ENCODE measurements at regions not wholly inside any gene's neighbourhood (a gene's known extent, or its start where the extent isn't known, plus 50 kb on each side); places are given as distances from the start of the nearest gene placed in this dataset.

- Mint-ChIP-seq H3K4me1 (peaks cover 59% of the 10 kb centered on the region), H3K27me3 (ENCODE audit: low read depth, poor library complexity) (peaks cover 24% of the 10 kb centered on the region), H3K4me3 (peak overlapping the region; percentile 54), H3K9me3 (peaks cover 12% of the 10 kb centered on the region), H3K27ac (no peak overlapping the region), H3K36me3 (ENCODE audit: low read depth) (peaks cover 13% of the 10 kb centered on the region)
- no peak for TF ChIP-seq CTCF (IDR thresholded peaks at IDR 0.05)
- DNase-seq: no peak
Measured at GRCh38 chr16:85541619-85541979, 71.5 kb upstream of the GSE1 start.

DNA sequence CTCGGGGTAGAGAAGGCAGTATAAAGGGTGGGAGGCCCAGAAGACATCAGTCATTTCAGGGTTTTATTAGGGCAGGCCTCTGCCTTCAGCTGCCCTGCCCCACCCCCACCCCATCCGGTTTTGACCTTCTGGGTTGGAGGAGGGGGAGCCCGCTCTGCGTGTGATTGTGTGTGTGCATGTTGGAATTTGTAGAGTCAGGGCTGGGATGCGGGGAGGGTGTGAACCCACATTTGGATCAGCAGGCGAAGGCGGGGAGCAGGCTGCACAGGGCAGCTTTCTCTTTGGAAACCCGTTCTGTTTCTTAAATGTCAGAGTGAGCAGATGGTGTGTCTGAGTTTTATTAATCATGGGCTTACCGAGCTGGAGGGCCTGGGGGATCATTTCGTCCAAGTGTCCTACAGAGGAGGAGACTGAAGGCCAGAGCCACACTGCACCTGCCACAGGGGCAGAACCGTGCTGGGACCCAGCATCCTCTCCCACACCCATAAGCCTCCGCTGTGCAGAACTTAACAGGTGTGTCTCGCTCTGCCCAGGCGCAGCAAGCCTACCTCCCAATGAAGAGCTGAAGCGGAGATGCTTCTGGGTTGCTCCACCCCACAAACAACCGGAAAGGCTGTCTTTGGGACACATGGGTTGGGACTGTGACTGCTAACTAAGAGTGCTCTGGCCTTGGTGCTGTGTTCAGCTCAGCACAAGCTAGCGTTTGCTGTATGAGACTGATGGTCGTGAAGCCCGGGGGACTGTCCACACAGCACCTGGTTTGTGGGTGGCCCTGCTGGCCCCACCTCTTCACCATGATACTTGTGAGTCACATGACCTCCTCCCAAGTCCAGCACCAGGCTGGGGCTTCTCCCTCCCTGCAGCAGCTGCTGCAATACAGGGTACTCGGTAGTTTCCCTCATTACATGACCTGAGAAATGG lies 70.9 kb upstream of the GSE1 start:
- H3K4me1 Mint-ChIP-seq: peaks cover 52% of the 10 kb centered on the region

GRCh38 chr16:85543536-85543935 lies 69.6 kb upstream of the GSE1 start:
- Mint-ChIP-seq H3K4me1 (peaks cover 40% of the 10 kb centered on the region), H3K4me3 (no peak overlapping the region), H3K27ac (no peak overlapping the region), H3K36me3 (ENCODE audit: low read depth) (peaks cover 13% of the 10 kb centered on the region), H3K27me3 (ENCODE audit: low read depth, poor library complexity) (peaks cover 25% of the 10 kb centered on the region), H3K9me3 (peaks cover 15% of the 10 kb centered on the region)
- TF ChIP-seq CTCF (IDR thresholded peaks at IDR 0.05): no peak
- DNase-seq: no peak

More for the DNA sequence above, 70.9 kb upstream of the GSE1 start:
- H3K4me3 Mint-ChIP-seq: peak overlapping the region; percentile 54
- DNase-seq: no peak
- no peak for TF ChIP-seq CTCF (IDR thresholded peaks at IDR 0.05)
- no peak overlapping the region for H3K27ac Mint-ChIP-seq
- H3K9me3 Mint-ChIP-seq: peaks cover 14% of the 10 kb centered on the region
- peaks cover 13% of the 10 kb centered on the region for H3K36me3 Mint-ChIP-seq (ENCODE audit: low read depth)
- peaks cover 24% of the 10 kb centered on the region for H3K27me3 Mint-ChIP-seq (ENCODE audit: low read depth, poor library complexity)

- Mint-ChIP-seq H3K9me3 (peaks cover 15% of the 10 kb centered on the region), H3K4me1 (peaks cover 40% of the 10 kb centered on the region), H3K27me3 (ENCODE audit: low read depth, poor library complexity) (peaks cover 30% of the 10 kb centered on the region), H3K36me3 (ENCODE audit: low read depth) (peaks cover 13% of the 10 kb centered on the region), H3K4me3 (no peak overlapping the region), H3K27ac (peak overlapping the region; percentile 27)
- TF ChIP-seq CTCF (IDR thresholded peaks at IDR 0.05): no peak
- DNase-seq: no peak
Measured at GRCh38 chr16:85544016-85544415, 69.1 kb upstream of the GSE1 start.

GRCh38 chr16:85544668-85545067 lies 68.5 kb upstream of the GSE1 start:
- Mint-ChIP-seq H3K36me3 (ENCODE audit: low read depth) (peaks cover 10% of the 10 kb centered on the region), H3K27me3 (ENCODE audit: low read depth, poor library complexity) (peaks cover 37% of the 10 kb centered on the region), H3K27ac (no peak overlapping the region), H3K4me1 (peaks cover 40% of the 10 kb centered on the region), H3K4me3 (no peak overlapping the region), H3K9me3 (peaks cover 11% of the 10 kb centered on the region)
- DNase-seq: no peak
- no peak for TF ChIP-seq CTCF (IDR thresholded peaks at IDR 0.05)

Data from nephron progenitor cell (in vitro differentiated cells).